ENCODE measurements at regions not wholly inside any gene's neighbourhood (a gene's known extent, or its start where the extent isn't known, plus 50 kb on each side); places are given as distances from the start of the nearest gene placed in this dataset.

DNA sequence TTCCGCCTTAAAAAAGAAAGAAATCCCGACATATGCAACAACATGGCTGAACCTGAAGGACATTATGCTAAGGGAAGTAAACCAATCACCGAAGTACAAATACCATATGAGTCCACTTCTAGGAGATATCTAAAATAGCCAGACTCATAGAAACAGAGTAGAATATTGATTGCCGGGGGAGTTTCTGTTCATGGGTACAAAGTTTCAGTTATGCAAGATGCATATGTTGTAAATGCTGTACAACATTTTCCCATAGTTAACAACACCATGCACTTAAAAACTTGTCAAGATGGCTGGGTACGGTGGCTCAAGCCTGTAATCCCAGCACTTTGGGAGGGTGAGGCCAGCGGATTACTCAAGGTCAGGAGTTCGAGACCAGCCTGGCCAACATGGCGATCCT lies 251.5 kb upstream of the EEF2KMT start:
- Histone ChIP-seq H3K27ac (no peak overlapping the region), H3K4me3 (no peak overlapping the region), H3K36me3 (no peaks in the 10 kb centered on the region), H3K27me3 (replicated peaks; ENCODE audit: insufficient read depth) (no peaks in the 10 kb centered on the region), H3K4me1 (replicated peaks) (no peaks in the 10 kb centered on the region), H3K9me3 (no peaks in the 10 kb centered on the region)
- 93% methylated on average over 8 of the region's 8 CpGs for WGBS
- TF ChIP-seq POLR2A (IDR thresholded peaks at IDR 0.05) = no peak
- no peak for TF ChIP-seq POLR2AphosphoS5 (IDR thresholded peaks at IDR 0.05)
- TF ChIP-seq, protein P1, sequence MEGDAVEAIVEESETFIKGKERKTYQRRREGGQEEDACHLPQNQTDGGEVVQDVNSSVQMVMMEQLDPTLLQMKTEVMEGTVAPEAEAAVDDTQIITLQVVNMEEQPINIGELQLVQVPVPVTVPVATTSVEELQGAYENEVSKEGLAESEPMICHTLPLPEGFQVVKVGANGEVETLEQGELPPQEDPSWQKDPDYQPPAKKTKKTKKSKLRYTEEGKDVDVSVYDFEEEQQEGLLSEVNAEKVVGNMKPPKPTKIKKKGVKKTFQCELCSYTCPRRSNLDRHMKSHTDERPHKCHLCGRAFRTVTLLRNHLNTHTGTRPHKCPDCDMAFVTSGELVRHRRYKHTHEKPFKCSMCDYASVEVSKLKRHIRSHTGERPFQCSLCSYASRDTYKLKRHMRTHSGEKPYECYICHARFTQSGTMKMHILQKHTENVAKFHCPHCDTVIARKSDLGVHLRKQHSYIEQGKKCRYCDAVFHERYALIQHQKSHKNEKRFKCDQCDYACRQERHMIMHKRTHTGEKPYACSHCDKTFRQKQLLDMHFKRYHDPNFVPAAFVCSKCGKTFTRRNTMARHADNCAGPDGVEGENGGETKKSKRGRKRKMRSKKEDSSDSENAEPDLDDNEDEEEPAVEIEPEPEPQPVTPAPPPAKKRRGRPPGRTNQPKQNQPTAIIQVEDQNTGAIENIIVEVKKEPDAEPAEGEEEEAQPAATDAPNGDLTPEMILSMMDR (IDR thresholded peaks at IDR 0.05) = no peak
- intact Hi-C loops (cut with DNase I) = no loop called here
- DNase-seq (ENCODE audit: low spot score) = no peak

DNA sequence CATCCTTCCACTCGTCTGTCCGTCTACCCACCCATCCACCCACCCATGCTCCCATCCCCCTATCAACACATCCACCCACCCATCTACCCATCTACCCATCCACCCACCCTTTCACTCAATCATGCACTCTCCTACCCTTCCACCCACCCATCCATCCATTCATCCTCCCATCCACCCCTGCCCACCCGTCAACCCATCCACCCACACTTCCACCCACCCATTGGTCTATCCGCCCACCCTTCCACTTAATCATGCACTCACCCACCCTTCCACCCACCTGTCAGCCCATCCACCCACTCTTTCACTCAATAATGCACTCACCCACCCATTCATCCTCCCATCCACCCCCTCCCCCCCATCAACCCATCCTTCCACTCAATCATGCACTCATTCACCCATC lies 250.0 kb upstream of the EEF2KMT start:
- no peak for TF ChIP-seq POLR2A (IDR thresholded peaks at IDR 0.05)
- TF ChIP-seq, protein P1 (IDR thresholded peaks at IDR 0.05) = no peak
- TF ChIP-seq POLR2AphosphoS5 (IDR thresholded peaks at IDR 0.05) = no peak
- WGBS = 90% methylated on average over 4 of the region's 4 CpGs
- intact Hi-C loops (cut with DNase I) = no loop called here

DNA sequence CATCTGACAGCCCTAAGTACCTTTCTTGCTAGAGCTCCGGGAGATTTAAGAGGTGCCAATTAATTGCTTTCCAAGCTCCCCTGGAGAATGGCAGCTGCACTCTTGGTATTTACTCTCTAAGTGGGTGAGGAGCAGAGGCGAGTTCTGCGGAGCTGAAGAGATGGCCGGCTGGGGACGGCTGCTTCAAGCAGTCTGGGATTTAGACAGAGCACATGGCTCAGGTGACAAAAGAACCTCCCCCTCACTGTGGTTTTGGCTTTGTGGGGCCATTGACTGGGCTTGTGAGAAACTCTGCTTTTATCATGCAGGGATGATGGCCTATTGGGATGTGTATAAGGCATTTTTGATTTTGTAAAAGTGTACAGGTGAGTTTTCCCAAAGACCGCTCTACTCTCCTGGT lies 239.3 kb upstream of the EEF2KMT start:
- Histone ChIP-seq H3K4me3 (no peak overlapping the region), H3K27me3 (replicated peaks; ENCODE audit: insufficient read depth) (no peaks in the 10 kb centered on the region), H3K27ac (no peak overlapping the region), H3K36me3 (no peaks in the 10 kb centered on the region), H3K9me3 (no peaks in the 10 kb centered on the region), H3K4me1 (replicated peaks) (no peaks in the 10 kb centered on the region)
- TF ChIP-seq POLR2A (IDR thresholded peaks at IDR 0.05) = no peak
- TF ChIP-seq, protein P1 (IDR thresholded peaks at IDR 0.05) = no peak
- no peak for TF ChIP-seq POLR2AphosphoS5 (IDR thresholded peaks at IDR 0.05)
- intact Hi-C loops (cut with DNase I) = no loop called here
- 19% methylated on average over 6 of the region's 6 CpGs for WGBS
- no peak for DNase-seq (ENCODE audit: low spot score)

More for the DNA sequence above, 250.0 kb upstream of the EEF2KMT start:
- Histone ChIP-seq H3K9me3 (no peaks in the 10 kb centered on the region), H3K4me3 (no peak overlapping the region), H3K4me1 (replicated peaks) (no peaks in the 10 kb centered on the region), H3K27ac (no peak overlapping the region), H3K27me3 (replicated peaks; ENCODE audit: insufficient read depth) (no peaks in the 10 kb centered on the region), H3K36me3 (no peaks in the 10 kb centered on the region)
- DNase-seq (ENCODE audit: low spot score) = no peak

DNA sequence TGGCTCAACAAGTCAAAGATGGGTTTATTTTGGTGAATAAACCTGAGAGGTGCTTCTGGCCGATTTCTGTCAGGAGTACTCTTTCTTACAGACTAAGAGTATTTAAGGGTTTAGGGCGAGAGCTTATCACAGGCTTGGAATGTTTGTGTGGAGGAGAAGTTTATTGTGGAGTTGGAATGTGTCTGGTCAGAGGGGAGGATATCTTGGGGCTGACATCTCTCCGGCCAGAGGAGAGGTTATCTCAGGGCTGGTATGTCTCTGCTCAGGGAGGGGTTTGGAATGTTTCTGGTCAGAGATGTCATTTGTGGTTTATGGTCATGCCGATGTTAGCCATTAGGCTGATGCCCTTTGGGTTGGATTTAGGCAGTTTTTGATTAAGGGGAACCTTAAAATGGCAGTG lies 236.4 kb upstream of the EEF2KMT start:
- WGBS = 39% methylated on average over 4 of the region's 4 CpGs
- Histone ChIP-seq H3K27ac (no peak overlapping the region), H3K9me3 (no peaks in the 10 kb centered on the region), H3K27me3 (replicated peaks; ENCODE audit: insufficient read depth) (no peaks in the 10 kb centered on the region), H3K4me3 (no peak overlapping the region), H3K36me3 (no peaks in the 10 kb centered on the region), H3K4me1 (replicated peaks) (no peaks in the 10 kb centered on the region)
- TF ChIP-seq POLR2A (IDR thresholded peaks at IDR 0.05) = no peak
- no peak for DNase-seq (ENCODE audit: low spot score)
- intact Hi-C loops (cut with DNase I) = no loop called here

DNA sequence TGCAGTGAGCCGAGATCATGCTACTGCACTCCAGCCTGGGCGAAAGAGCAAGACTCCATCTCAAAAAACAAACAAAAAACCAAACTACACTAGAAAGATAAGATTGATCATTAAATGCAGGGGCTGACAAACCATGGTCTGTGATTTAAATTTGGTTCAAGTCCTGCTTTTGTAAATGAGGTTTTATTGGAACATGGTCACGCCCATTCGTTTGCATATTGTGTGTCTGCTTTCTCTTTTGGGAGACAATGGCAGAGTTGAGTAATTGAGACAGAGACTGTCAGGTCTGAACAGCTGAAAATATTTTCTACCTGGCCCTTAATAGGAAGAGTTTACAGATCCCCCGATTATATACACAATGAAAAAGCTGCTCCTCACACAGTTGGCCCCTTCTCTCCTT lies 235.5 kb upstream of the EEF2KMT start:
- Histone ChIP-seq H3K36me3 (no peaks in the 10 kb centered on the region), H3K4me3 (no peak overlapping the region), H3K4me1 (replicated peaks) (no peaks in the 10 kb centered on the region), H3K27me3 (replicated peaks; ENCODE audit: insufficient read depth) (no peaks in the 10 kb centered on the region), H3K27ac (no peak overlapping the region), H3K9me3 (no peaks in the 10 kb centered on the region)
- TF ChIP-seq POLR2AphosphoS5 (IDR thresholded peaks at IDR 0.05) (no peak), POLR2A (IDR thresholded peaks at IDR 0.05) (no peak)
- TF ChIP-seq, protein P1 (IDR thresholded peaks at IDR 0.05) = no peak
- 84% methylated on average over 5 of the region's 5 CpGs for WGBS
- no peak for DNase-seq (ENCODE audit: low spot score)
- intact Hi-C loops (cut with DNase I) = no loop called here
